ENCODE measurements at regions not wholly inside any gene's neighbourhood (a gene's known extent, or its start where the extent isn't known, plus 50 kb on each side); places are given as distances from the start of the nearest gene placed in this dataset.

DNA sequence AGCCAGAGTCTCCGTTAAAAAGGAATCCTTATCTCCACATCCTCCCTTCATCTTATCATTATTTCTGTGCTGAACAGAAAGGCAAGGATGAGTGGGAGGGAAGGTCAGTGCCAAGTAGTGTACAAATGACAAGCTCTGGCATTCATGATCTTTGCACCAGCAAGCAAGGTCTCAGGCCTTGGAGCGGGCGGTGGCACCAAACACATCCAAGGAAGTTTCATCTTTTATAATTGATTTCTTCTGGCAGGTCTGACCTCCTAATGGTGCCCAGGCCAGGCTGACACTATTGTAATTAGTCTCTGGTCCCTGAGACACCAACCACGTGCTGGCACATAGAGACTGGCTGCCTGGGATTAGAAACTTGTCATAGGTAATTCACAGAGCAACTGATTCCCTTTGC, 336.6 kb downstream of the EN1 start:
- no peak for DNase-seq (ENCODE audit: low read depth)
- no peak overlapping the region for H3K4me3 ChIP-seq (replicated peaks; ENCODE audit: low read depth, low read length)
- TF ChIP-seq, protein P1, sequence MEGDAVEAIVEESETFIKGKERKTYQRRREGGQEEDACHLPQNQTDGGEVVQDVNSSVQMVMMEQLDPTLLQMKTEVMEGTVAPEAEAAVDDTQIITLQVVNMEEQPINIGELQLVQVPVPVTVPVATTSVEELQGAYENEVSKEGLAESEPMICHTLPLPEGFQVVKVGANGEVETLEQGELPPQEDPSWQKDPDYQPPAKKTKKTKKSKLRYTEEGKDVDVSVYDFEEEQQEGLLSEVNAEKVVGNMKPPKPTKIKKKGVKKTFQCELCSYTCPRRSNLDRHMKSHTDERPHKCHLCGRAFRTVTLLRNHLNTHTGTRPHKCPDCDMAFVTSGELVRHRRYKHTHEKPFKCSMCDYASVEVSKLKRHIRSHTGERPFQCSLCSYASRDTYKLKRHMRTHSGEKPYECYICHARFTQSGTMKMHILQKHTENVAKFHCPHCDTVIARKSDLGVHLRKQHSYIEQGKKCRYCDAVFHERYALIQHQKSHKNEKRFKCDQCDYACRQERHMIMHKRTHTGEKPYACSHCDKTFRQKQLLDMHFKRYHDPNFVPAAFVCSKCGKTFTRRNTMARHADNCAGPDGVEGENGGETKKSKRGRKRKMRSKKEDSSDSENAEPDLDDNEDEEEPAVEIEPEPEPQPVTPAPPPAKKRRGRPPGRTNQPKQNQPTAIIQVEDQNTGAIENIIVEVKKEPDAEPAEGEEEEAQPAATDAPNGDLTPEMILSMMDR (IDR thresholded peaks at IDR 0.05; ENCODE audit: low read length, missing control alignments): no peak

DNA sequence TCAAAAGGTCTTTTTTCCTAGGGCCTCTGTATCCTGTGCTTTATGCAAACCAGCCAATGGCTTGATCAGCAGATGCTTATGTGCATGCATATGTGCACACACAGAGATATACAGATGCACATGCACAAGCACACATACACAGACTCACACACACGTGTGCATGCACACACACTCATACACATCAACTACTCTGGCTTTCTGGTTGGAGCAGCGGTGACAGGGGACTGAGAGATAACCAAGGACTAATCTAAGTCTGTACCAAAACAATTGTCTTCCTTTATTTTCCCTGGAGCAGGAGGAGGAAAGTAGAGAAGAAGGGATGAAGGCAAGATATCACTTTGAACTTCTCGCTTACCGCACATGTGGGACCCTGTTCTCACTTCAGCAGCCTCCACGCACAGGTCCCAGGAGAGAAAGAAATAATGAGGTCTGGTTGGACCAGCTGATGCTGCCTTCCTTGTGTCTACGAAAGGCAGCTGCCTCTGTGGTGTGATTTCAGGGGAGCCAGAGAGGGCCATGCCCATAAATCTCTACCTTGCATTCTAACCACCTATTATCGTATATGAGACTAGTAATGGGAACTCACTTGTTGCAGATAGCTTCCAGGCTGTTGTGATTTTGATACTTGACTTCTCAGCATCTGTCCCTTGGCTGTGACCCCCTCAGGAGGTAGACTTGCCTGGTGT, 338.0 kb downstream of the EN1 start:
- no peak for DNase-seq (ENCODE audit: low read depth)
- no peak overlapping the region for H3K4me3 ChIP-seq (replicated peaks; ENCODE audit: low read depth, low read length)
- TF ChIP-seq, protein P1 (IDR thresholded peaks at IDR 0.05; ENCODE audit: low read length, missing control alignments): no peak

DNA sequence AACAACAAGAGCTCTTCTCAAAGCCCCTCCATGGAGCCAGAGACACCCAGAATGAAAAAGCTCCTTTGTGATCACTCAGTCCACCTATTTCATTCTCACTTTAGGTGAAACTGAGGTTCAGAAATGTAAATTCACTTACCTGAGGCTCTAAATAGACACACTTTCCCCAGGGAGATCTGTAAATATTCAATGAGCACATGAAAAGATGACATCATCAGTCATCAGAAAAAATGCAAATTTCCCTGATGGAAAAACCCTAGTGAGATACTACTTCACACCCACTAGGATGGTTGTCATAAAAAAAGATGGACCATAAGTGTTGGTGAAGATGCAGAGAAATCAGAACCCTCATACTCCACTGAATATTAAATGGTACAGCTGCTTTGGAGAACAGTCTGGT, 339.2 kb downstream of the EN1 start:
- H3K4me3 ChIP-seq (replicated peaks; ENCODE audit: low read depth, low read length): no peak overlapping the region
- no peak for DNase-seq (ENCODE audit: low read depth)
- TF ChIP-seq, protein P1 (IDR thresholded peaks at IDR 0.05; ENCODE audit: low read length, missing control alignments): no peak

DNA sequence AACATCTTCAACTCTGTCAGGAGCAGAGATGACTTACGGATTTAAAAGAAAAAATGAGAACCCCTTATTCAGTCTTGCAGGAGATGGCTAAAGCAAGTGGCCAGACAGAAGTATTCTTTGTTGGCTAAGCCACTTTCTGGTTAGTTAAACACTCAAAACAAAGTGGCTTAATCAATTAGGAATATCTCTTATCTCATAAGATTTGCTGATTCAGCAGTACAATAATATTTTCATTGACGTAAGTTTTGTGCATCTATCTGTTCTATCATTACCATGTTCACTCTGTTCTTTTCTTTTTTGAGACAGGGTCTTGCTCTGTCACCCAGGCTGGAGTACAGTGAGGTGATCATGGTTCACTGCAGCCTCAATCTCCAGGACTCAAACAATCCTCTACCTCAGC, 342.0 kb downstream of the EN1 start:
- DNase-seq (ENCODE audit: low read depth): no peak
- H3K4me3 ChIP-seq (replicated peaks; ENCODE audit: low read depth, low read length): no peak overlapping the region
- TF ChIP-seq, protein P1 (IDR thresholded peaks at IDR 0.05; ENCODE audit: low read length, missing control alignments): no peak

DNA sequence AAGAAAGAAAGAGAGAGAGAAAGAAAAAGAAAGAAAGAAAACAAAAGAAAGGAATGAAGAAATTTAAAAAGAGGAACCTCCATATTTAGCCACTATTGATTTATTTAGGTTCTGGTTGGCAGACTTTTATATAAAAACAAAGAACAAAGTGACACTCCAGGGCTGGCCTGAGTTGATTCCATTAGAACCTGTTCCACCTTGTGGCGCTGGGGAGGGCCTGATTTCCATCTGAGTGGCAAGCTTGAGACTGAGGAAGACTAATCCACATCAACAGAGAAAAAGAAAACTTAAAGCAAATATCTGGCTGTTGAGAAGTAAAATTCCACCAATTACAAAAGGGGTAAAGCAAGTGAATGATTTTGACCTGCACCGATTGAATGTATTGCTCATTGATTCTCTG, 345.3 kb downstream of the EN1 start:
- TF ChIP-seq, protein P1 (IDR thresholded peaks at IDR 0.05; ENCODE audit: low read length, missing control alignments): no peak
- no peak overlapping the region for H3K4me3 ChIP-seq (replicated peaks; ENCODE audit: low read depth, low read length)
- no peak for DNase-seq (ENCODE audit: low read depth)

DNA sequence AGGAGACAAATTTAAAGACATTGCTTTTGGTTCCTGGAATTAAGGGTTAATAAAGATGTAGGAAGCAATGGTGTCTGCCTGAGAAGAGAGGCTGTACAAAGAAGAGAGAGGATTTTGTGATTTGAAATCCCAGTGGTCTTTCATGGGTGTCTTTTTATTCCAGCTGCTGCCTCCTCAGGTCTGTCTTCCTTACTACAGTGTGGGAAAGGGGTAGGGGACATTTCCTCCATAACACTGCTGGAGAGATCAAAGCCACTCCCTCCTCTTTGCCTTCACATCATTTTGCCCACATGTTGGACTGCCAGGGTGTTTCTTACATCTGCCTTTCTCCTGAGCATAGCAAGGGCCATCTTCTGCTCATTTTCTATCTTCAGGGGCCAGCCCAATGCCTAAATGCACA, 348.5 kb downstream of the EN1 start:
- DNase-seq (ENCODE audit: low read depth): no peak

More for the DNA sequence above, 348.5 kb downstream of the EN1 start:
- TF ChIP-seq, protein P1 (IDR thresholded peaks at IDR 0.05; ENCODE audit: low read length, missing control alignments): no peak
- H3K4me3 ChIP-seq (replicated peaks; ENCODE audit: low read depth, low read length): no peak overlapping the region

All from fibroblast of pulmonary artery (primary cell).